ENCODE measurements at regions not wholly inside any gene's neighbourhood (a gene's known extent, or its start where the extent isn't known, plus 50 kb on each side); places are given as distances from the start of the nearest gene placed in this dataset.
"Not testable (repeated sequence)": the region's sequence is repeated elsewhere in the genome, so short reads cannot be mapped to it uniquely, and the experiment has no call there.

DNA sequence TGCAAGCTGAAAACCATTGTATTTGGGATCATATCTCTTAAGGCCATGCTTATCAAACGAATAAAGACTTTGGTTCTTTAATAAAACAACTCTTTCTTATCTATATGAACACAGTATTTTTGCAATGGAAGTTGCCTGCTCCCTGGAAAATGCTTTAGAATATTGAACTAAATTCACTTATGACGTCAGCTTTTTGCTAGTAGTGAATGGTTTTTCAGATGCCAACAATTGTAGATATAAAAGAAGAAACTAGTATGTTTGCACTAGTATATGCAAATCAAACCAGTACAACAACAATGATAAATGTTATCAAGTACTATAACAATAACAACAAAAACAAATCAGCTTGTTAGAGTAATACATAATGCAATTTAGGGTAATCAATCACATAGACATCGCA lies 1462.9 kb downstream of the SUCLG1 start:
- peaks cover 0 to 7% of the 10 kb centered on the region in 2 donors for H3K27me3 ChIP-seq
- H3K9me3 ChIP-seq, result no peaks in the 10 kb centered on the region
- no peak for TF ChIP-seq POLR2A (IDR thresholded peaks at IDR 0.05)
- no peak for TF ChIP-seq POLR2AphosphoS5 (IDR thresholded peaks at IDR 0.05)
- TF ChIP-seq CTCF (IDR thresholded peaks at IDR 0.05), result no peak
- intact Hi-C loops (cut with DNase I; ENCODE audit: low total_unique reads), result no loop called here
- H3K4me1 ChIP-seq, result no peaks in the 10 kb centered on the region
- H3K36me3 ChIP-seq, result no peaks in the 10 kb centered on the region
- H3K27ac ChIP-seq, result no peak overlapping the region
- H3K4me3 ChIP-seq, result no peak overlapping the region
- DNase-seq (ENCODE audit: low spot score in 2 of 2), result no peak

DNA sequence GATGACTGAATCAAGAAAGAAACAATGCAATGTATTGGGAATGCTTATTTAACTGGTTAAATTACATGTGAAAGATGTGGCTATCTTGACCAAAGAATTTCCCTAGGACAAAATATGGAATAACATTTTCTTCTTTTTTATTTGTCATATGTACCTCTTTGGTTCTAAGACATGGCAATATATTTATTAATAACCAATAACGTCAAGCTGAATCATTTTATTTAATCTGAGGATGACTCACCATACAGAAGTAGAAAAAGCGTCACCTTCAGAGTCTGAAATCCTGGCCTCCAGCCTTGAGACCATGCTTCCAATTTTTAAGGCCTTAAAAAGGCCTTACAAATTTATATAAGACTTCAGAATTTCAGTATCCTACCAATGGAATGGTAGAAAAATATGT lies 1464.9 kb downstream of the SUCLG1 start:
- Histone ChIP-seq H3K4me3 (no peak overlapping the region), H3K36me3 (no peaks in the 10 kb centered on the region), H3K9me3 (no peaks in the 10 kb centered on the region), H3K4me1 (no peaks in the 10 kb centered on the region), H3K27ac (no peak overlapping the region), H3K27me3 (peaks cover 0 to 19% of the 10 kb centered on the region in 2 donors)
- DNase-seq (ENCODE audit: low spot score in 2 of 2), result no peak
- intact Hi-C loops (cut with DNase I; ENCODE audit: low total_unique reads), result no loop called here
- TF ChIP-seq POLR2A (IDR thresholded peaks at IDR 0.05) (no peak), CTCF (IDR thresholded peaks at IDR 0.05) (no peak), POLR2AphosphoS5 (IDR thresholded peaks at IDR 0.05) (no peak)

- TF ChIP-seq POLR2AphosphoS5 (IDR thresholded peaks at IDR 0.05) (no peak), POLR2A (IDR thresholded peaks at IDR 0.05) (no peak), CTCF (IDR thresholded peaks at IDR 0.05) (no peak)
- Histone ChIP-seq H3K27me3 (peaks cover 0 to 19% of the 10 kb centered on the region in 2 donors), H3K4me1 (no peaks in the 10 kb centered on the region), H3K36me3 (no peaks in the 10 kb centered on the region), H3K4me3 (no peak overlapping the region), H3K27ac (no peak overlapping the region), H3K9me3 (no peaks in the 10 kb centered on the region)
- intact Hi-C loops (cut with DNase I; ENCODE audit: low total_unique reads), result no loop called here
- DNase-seq (ENCODE audit: low spot score in 2 of 2), result no peak
These were observed 1465.5 kb downstream of the SUCLG1 start for GRCh38 chr2:82993609-82994008.

DNA sequence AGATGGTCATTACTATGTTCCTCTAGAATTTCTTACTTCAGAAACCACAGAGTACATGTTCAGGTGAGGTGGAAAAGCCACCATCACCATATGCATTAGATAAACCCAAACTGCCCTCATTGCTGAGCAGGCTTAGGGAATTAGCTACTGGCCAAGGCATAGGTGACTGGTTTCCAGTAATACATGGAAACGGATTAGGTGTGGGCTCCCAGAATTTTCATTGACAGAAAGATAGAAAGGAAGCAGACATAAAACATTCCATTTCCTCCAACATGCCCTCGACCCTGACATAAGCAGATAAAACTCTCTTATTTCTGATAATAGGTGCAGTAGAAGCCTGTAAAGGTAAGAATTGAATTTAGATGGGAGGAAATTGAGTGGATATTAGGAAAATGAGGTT lies 1466.1 kb downstream of the SUCLG1 start:
- Histone ChIP-seq H3K27me3 (peaks cover 0 to 19% of the 10 kb centered on the region in 2 donors), H3K36me3 (no peaks in the 10 kb centered on the region), H3K4me3 (no peak overlapping the region), H3K4me1 (no peaks in the 10 kb centered on the region), H3K27ac (no peak overlapping the region), H3K9me3 (no peaks in the 10 kb centered on the region)
- DNase-seq (ENCODE audit: low spot score in 2 of 2), result no peak
- intact Hi-C loops (cut with DNase I; ENCODE audit: low total_unique reads), result no loop called here
- TF ChIP-seq POLR2AphosphoS5 (IDR thresholded peaks at IDR 0.05), result no peak
- TF ChIP-seq CTCF (IDR thresholded peaks at IDR 0.05), result no peak
- TF ChIP-seq POLR2A (IDR thresholded peaks at IDR 0.05), result no peak

DNA sequence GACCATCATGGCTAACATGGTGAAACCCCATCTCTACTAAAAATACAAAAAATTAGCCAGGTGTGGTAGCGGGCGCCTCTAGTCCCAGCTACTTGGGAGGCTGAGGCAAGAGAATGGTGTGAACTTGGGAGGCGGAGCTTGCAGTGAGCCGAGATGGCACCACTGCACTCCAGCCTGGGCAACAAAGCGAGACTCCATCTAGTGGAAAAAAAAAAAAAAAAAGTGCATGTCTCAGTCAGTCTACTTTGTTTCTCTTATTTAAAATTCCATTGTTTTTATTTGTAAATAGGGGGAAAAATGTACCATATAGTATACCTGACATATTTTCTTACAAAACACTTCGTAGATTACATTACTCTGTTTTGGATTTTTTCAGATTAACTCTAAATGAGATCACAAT lies 1471.4 kb downstream of the SUCLG1 start:
- peaks cover 0 to 19% of the 10 kb centered on the region in 2 donors for H3K27me3 ChIP-seq
- H3K4me1 ChIP-seq; H3K27ac ChIP-seq; H3K4me3 ChIP-seq; H3K9me3 ChIP-seq; DNase-seq (ENCODE audit: low spot score in 2 of 2); H3K36me3 ChIP-seq; intact Hi-C loops (cut with DNase I; ENCODE audit: low total_unique reads): not testable (repeated sequence)

GRCh38 chr2:82986899-82987298 lies 1472.2 kb downstream of the SUCLG1 start:
- no peak for DNase-seq (ENCODE audit: low spot score in 2 of 2)
- Histone ChIP-seq H3K27me3 (peaks cover 0 to 15% of the 10 kb centered on the region in 2 donors), H3K9me3 (peaks cover 4 to 7% of the 10 kb centered on the region in 2 donors), H3K27ac (no peak overlapping the region), H3K4me1 (no peaks in the 10 kb centered on the region), H3K4me3 (no peak overlapping the region), H3K36me3 (no peaks in the 10 kb centered on the region)
- TF ChIP-seq CTCF (IDR thresholded peaks at IDR 0.05) (no peak), POLR2AphosphoS5 (IDR thresholded peaks at IDR 0.05) (no peak), POLR2A (IDR thresholded peaks at IDR 0.05) (no peak)
- intact Hi-C loops (cut with DNase I; ENCODE audit: low total_unique reads), result no loop called here

Measured in breast epithelium (tissue), 4 donors.